K562 (cell line): ENCODE measurements at regions not wholly inside any gene's neighbourhood (a gene's known extent, or its start where the extent isn't known, plus 50 kb on each side); places are given as distances from the start of the nearest gene placed in this dataset.

Source experiments
- CEBPB ChIP-seq: fragments of 450-650 bp; IDR thresholded peaks from 2 replicates; pipeline ENCODE4 v1.6.1; 2016; ENCODE audit warnings: missing genetic modification characterization, missing compliant biosample characterization
- CEBPG ChIP-seq, 3 experiments: fragments of 200-800 bp in 1 of 3; sonication (Bioruptor generic) in 1 of 3; sonication (generic) in 1 of 3; formaldehyde crosslinking in 1 of 3; IDR thresholded peaks in 2 of 3; conservative IDR thresholded peaks in 1 of 3; 2 replicates each; pipeline versions ENCODE4 v1.6.1 to v1.8.0; 2016 to 2022; ENCODE audit warnings: missing compliant biosample characterization in 2 of 3, missing genetic modification characterization in 2 of 3, mild to moderate bottlenecking in 1 of 3, missing genetic modification reagents in 1 of 3
- HNRNPL ChIP-seq: fragments of 200-400 bp; formaldehyde crosslinking; IDR thresholded peaks from 2 replicates; pipeline ENCODE4 v1.6.1; 2017; ENCODE audit warnings: low read depth, mild to moderate bottlenecking, low read length
- RCOR1 ChIP-seq, 2 experiments: IDR thresholded peaks; 2 replicates each; pipeline ENCODE4 v1.6.1; 2012; ENCODE audit warnings: low read depth in 2 of 2, low read length in 2 of 2, borderline replicate concordance in 1 of 2, improper control_type of control experiment in 1 of 2
- RFX1 ChIP-seq: fragments of 450-650 bp; IDR thresholded peaks from 2 replicates; pipeline ENCODE4 v1.6.1; 2016; ENCODE audit warnings: mild to moderate bottlenecking, moderate library complexity
- SIRT6 ChIP-seq: IDR thresholded peaks from one replicate; pipeline ENCODE4 v1.6.1; 2012; ENCODE audit warnings: low read depth, mild to moderate bottlenecking, control low read depth, inconsistent platforms, low read length, moderate library complexity
- WHSC1 ChIP-seq: IDR thresholded peaks from one replicate; pipeline ENCODE4 v1.6.1; 2012; ENCODE audit warnings: low read length, control low read depth, inconsistent platforms
- ZNF239 ChIP-seq: fragments of 250-450 bp; sonication (Bioruptor Pico); IDR thresholded peaks from 2 replicates; pipeline ENCODE4 v1.4.0; 2020; ENCODE audit warnings: mild to moderate bottlenecking
- ZNF311 ChIP-seq: fragments of 250-450 bp; sonication (Bioruptor Pico); IDR thresholded peaks from 2 replicates; pipeline ENCODE4 v1.4.0; 2020; ENCODE audit warnings: mild to moderate bottlenecking, moderate library complexity
- ZNF75A ChIP-seq: fragments of 450-650 bp; formaldehyde crosslinking; IDR thresholded peaks from 2 replicates; pipeline ENCODE4 v1.4.0; 2020; ENCODE audit warnings: mild to moderate bottlenecking
- ZSCAN32 ChIP-seq: fragments of 450-650 bp; formaldehyde crosslinking; IDR thresholded peaks from 2 replicates; pipeline ENCODE4 v1.4.0; 2020; ENCODE audit warnings: mild to moderate bottlenecking, moderate library complexity
- TF ChIP-seq, protein P1 (sequence below): fragments of 450-650 bp; formaldehyde crosslinking; IDR thresholded peaks from 2 replicates; pipeline ENCODE4 v1.4.0; 2022; ENCODE audit warnings: missing genetic modification characterization
- TF ChIP-seq, protein P2 (sequence below): fragments of 450-650 bp; formaldehyde crosslinking; IDR thresholded peaks from 2 replicates; pipeline ENCODE4 v1.4.0; 2022; ENCODE audit warnings: mild to moderate bottlenecking, moderate library complexity
- TF ChIP-seq, protein P3 (sequence below): fragments of 200-800 bp; sonication (Bioruptor generic); IDR thresholded peaks from 2 replicates; pipeline ENCODE4 v1.6.1; 2017; ENCODE audit warnings: missing genetic modification characterization, missing compliant biosample characterization
- TF ChIP-seq, protein P4 (sequence below), 2 experiments: fragments of 450-650 bp in 1 of 2; sonication (generic) in 1 of 2; formaldehyde crosslinking in 1 of 2; IDR thresholded peaks in 1 of 2; conservative IDR thresholded peaks in 1 of 2; 2 replicates each; pipeline versions ENCODE4 v1.6.1 to v1.8.1; 2016 to 2023; ENCODE audit warnings: mild to moderate bottlenecking in 2 of 2, moderate library complexity in 2 of 2, inconsistent platforms in 1 of 2, missing genetic modification reagents in 1 of 2
- TF ChIP-seq, protein P5 (sequence below): fragments of 450-650 bp; formaldehyde crosslinking; IDR thresholded peaks from 2 replicates; pipeline ENCODE4 v1.4.0; 2020; ENCODE audit warnings: mild to moderate bottlenecking, moderate library complexity

DNA sequence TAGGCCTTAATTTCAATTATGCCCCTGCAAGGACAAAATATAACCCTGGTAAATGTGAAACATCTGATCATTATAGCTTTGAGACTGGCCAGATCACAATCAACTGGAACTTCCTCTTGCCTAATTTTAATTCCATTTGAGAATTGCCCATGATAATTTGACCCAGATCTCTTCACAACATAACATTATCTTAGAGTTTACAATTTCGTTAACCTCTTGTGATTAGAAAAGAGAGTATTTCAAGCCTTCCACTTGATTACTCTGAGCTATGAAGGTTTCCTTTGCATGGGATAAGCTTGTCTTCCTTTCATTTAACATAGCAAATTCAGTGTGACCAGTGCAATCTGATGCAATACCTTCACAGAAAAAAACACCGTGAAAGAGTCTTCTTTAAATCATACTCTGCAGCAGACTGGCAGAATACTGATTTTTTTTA lies 143.6 kb downstream of the DUSP6 start (continued):
- peak; percentile 86 for TF ChIP-seq CEBPG (CRISPR knock-in tag; IDR thresholded peaks at IDR 0.05)
- TF ChIP-seq CEBPG (tag; conservative IDR thresholded peaks at IDR 0.05 in 1 of 2, IDR thresholded peaks at IDR 0.05 in 1 of 2): peak; percentile 96 to 97
- TF ChIP-seq, protein P1, sequence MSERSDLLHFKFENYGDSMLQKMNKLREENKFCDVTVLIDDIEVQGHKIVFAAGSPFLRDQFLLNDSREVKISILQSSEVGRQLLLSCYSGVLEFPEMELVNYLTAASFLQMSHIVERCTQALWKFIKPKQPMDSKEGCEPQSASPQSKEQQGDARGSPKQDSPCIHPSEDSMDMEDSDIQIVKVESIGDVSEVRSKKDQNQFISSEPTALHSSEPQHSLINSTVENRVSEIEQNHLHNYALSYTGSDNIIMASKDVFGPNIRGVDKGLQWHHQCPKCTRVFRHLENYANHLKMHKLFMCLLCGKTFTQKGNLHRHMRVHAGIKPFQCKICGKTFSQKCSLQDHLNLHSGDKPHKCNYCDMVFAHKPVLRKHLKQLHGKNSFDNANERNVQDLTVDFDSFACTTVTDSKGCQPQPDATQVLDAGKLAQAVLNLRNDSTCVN (CRISPR knock-in tag): no peak
- TF ChIP-seq ZSCAN32 (CRISPR knock-in tag): peak; percentile 92
- no peak for TF ChIP-seq ZNF75A
- TF ChIP-seq WHSC1: no peak
- TF ChIP-seq HNRNPL: no peak
- no peak for TF ChIP-seq RFX1
- no peak for TF ChIP-seq SIRT6
- TF ChIP-seq, protein P2, sequence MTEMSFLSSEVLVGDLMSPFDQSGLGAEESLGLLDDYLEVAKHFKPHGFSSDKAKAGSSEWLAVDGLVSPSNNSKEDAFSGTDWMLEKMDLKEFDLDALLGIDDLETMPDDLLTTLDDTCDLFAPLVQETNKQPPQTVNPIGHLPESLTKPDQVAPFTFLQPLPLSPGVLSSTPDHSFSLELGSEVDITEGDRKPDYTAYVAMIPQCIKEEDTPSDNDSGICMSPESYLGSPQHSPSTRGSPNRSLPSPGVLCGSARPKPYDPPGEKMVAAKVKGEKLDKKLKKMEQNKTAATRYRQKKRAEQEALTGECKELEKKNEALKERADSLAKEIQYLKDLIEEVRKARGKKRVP (CRISPR knock-in tag): peak; percentile 94
- TF ChIP-seq ZNF239 (CRISPR knock-in tag): no peak
- TF ChIP-seq, protein P3, sequence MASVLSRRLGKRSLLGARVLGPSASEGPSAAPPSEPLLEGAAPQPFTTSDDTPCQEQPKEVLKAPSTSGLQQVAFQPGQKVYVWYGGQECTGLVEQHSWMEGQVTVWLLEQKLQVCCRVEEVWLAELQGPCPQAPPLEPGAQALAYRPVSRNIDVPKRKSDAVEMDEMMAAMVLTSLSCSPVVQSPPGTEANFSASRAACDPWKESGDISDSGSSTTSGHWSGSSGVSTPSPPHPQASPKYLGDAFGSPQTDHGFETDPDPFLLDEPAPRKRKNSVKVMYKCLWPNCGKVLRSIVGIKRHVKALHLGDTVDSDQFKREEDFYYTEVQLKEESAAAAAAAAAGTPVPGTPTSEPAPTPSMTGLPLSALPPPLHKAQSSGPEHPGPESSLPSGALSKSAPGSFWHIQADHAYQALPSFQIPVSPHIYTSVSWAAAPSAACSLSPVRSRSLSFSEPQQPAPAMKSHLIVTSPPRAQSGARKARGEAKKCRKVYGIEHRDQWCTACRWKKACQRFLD (CRISPR knock-in tag): no peak
- 0 out of 2 replicates have a peak, but pooled peaks have one; percentile 62 for TF ChIP-seq ZNF311 (CRISPR knock-in tag)
- TF ChIP-seq, protein P4, sequence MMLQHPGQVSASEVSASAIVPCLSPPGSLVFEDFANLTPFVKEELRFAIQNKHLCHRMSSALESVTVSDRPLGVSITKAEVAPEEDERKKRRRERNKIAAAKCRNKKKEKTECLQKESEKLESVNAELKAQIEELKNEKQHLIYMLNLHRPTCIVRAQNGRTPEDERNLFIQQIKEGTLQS (IDR thresholded peaks at IDR 0.05): peak; percentile 41; the same call in 1 of the 2 replicates
- TF ChIP-seq, protein P4 (CRISPR knock-in tag; conservative IDR thresholded peaks at IDR 0.05): no peak
- TF ChIP-seq CEBPB (tag): peak; percentile 53; the same call in 1 of the 2 replicates
- TF ChIP-seq, protein P5, sequence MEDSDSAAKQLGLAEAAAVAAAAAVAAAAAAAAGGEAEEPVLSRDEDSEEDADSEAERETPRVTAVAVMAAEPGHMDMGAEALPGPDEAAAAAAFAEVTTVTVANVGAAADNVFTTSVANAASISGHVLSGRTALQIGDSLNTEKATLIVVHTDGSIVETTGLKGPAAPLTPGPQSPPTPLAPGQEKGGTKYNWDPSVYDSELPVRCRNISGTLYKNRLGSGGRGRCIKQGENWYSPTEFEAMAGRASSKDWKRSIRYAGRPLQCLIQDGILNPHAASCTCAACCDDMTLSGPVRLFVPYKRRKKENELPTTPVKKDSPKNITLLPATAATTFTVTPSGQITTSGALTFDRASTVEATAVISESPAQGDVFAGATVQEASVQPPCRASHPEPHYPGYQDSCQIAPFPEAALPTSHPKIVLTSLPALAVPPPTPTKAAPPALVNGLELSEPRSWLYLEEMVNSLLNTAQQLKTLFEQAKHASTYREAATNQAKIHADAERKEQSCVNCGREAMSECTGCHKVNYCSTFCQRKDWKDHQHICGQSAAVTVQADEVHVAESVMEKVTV: 0 out of 2 replicates have a peak, but pooled peaks have one; percentile 36
- TF ChIP-seq RCOR1 (IDR thresholded peaks at IDR 0.05; ENCODE audit: borderline replicate concordance in 1 of 2, low read depth in 2 of 2, low read length in 2 of 2): no peak
